Left kidney (tissue), 1 donor: ENCODE measurements at regions not wholly inside any gene's neighbourhood (a gene's known extent, or its start where the extent isn't known, plus 50 kb on each side); places are given as distances from the start of the nearest gene placed in this dataset.
"Not testable (repeated sequence)": the region's sequence is repeated elsewhere in the genome, so short reads cannot be mapped to it uniquely, and the experiment has no call there.

Experiments used
- DNase-seq: peaks from one replicate; pipeline ENCODE4 v3.0.0-alpha.2; 2013

DNA sequence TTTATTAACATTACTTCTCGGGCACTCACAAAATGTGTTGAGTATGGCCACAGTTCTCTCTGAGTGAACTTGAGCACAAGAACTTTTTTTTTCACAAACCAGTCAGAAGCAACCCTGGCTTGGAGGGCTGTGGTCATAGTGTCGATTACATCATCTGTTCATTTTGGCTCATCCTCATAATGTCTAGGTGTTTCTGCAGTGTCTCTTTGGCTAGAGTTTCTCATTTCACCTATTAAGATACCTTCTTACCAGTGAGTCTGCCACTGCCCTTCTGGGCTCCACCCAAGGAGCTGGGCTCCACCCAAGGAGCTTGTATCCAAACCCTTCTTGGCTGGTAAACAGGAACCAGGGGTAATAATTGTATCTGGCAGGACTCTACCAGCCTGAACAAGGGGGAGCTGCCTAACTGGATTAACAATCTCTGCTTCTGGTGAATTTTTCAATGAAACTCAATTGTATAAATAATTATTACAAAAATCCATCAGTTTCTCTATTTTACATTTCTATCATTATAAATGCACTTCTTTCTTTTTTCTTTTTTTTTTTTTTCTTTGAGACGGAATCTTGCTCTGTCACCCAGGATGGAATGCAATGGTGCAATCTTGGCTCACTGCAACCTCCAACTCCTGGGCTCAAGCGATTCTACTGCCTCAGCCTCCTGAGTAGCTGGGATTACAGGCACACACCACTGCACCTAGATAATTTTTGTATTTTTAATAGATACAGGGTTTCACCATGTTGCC is 667.7 kb upstream of the SLIT2 start:
- no peak for DNase-seq

GRCh38 chr4:19580095-19580494 is 671.6 kb upstream of the SLIT2 start:
- DNase-seq: no peak

DNA sequence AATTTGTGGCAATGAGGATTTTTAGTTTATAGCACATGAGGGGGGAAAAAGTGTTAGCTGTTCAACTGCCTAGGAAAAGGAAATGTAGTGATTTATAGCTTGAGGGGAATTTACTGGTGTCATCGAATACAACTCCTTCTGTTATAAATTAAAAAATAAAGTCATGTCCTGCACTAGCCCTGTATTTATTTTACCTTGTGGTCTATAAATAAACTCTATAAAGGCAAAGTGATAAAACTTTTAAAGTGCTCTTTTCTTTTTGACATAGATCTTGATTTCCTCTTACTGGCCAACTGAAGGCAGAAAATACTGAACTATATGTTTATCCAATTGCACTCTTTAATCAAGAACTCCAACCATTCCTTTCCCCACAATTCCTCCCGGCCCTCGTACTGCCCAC is 672.1 kb upstream of the SLIT2 start:
- peak; percentile 14 for DNase-seq

DNA sequence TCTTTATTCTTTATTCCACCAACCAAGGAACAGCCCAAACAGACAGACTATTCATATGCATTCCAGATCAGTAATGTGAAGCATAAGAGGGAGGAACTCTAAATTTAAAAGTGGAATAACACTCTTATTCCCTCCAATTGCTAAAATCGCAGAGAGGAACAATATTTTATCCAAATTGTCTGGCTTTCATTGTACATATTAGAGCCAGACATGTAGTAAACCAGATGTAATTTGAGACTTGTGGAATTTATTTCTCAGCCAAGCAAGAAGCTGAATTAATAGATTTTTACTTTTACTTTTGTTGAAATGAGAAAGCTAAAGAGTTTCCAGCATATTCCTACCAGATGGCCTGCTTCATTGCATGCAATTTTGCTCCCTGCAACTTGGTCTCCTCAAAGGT is 674.6 kb upstream of the SLIT2 start:
- peak; percentile 19 for DNase-seq

GRCh38 chr4:19575924-19576323 is 675.8 kb upstream of the SLIT2 start:
- DNase-seq: no peak

- no peak for DNase-seq
Observed at GRCh38 chr4:19566041-19566440, 685.7 kb upstream of the SLIT2 start.

- DNase-seq: no peak
Observed at GRCh38 chr4:19562456-19562855, 689.2 kb upstream of the SLIT2 start.

DNA sequence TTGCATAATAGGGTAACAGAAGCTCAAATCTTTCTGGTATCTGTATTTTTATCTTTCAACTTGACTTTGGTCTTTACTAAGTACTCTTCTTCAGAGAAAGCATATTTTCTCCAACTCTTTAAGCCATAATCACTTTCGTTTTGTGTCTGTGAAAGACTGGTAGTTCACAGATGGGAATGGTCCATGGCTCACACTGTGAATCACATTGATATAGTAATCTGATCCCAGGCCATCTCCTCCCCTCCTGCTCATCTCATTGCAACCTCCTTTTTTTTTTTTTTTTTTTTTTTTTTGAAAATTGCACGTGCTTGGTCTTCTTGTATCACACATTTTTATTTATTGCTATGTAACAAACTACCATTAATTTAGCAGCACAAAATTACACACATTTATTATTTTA is 694.5 kb upstream of the SLIT2 start:
- DNase-seq: no peak

GRCh38 chr4:19556276-19556675 is 695.4 kb upstream of the SLIT2 start:
- not testable (repeated sequence) for DNase-seq

DNA sequence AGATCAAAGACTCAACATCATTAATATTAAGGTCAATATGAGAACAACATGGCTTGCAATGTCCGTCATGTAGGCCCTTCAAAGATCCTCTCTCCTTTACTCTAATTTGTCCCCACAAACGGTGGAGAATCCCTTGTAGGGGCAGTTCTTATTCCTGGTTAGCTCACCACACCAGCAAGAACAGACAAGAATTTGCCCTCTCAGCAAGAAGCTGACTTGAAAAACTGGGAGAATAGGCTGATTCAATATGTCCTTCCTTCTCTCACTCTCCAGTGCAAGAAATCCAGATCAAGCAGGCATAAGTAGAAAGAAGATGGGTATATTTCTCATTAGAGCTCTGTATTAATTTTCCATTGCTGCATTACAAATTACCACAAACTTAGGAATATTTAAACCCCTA is 704.2 kb upstream of the SLIT2 start:
- DNase-seq: no peak

DNA sequence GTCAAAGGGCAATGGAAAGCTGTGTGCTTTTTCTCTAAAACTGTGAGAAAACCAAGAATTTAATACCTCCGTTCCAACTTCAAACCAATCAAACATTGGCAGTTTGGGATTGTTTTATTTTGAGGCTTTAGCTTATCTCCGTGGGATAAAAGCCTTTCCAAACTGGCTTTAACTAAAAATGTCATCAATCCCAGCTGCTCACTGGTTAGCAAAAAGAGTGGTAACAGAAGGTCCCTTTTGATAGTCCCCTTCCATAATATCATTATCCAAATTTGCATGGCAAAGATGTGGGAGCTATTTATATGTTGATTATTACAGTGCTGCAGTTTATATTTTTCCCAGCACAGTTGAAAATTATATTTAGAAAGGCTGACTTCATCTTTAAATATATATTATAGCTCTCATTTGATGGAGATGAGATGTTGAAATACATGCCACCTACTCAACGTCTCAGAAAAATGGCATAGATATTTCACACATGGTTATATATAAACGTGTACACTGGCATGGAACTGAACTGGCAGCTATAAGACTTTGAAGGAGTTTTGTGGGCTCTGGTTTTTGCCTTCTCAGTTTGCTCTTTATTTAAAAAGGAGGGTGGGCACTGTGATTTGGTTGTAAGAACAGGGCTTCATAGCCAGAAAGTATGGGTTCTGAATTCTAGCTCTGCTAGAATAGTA is 707.1 kb upstream of the SLIT2 start:
- no peak for DNase-seq

DNA sequence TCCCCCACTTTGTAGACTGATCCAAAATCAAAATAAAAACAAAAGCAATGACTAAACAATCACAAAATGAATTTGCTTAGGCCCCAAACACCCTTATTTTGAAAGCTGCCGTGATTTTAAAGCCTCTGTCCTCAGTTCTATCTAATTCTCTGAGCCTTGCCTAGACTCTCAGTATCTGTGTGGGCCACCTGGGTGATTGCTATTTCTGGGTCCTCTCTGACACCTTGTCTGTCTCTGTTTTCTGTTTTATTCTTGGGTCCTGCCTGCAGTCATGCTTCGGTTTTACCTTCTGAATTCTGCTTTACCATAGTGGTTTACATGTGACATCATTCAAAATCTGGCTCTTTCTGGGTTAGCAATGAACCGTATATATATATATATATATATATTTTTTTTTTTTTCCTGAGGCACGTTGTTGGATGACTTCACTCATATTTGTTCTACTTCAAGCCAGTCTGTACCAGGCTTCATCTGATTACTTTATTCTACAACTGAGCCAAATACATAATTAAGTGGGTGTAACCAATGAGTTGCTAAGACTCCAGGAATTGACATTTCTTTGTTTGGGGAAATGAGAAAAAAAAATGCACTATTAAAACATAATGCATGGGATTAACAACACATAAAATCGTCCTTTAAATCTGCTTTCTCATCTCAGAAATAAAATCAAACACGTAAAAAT is 710.7 kb upstream of the SLIT2 start:
- no peak for DNase-seq

DNA sequence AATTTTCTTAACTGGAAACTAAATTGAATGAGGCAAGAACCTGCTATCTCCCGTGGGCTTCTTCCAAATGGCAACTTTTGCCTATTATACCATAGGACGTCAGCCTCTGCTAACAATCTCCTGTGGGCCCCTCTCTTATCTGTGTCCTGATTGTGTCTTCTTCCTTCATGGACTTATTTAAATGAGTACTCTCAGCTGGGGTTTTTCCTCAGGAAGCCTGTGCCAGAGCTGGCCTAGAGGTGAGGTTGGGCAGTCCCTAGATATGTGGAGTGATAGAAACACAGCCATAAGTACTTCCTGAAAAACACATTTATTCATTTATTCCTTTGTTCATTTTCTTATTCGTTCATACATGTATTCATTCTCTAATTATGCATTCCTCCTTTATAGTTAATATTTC is 712.5 kb upstream of the SLIT2 start:
- no peak for DNase-seq

- DNase-seq: no peak
Observed at GRCh38 chr4:19534159-19534558, 717.5 kb upstream of the SLIT2 start.

GRCh38 chr4:19531906-19532848 is 719.5 kb upstream of the SLIT2 start:
- DNase-seq: peak; percentile 11

GRCh38 chr4:19523964-19524363 is 727.7 kb upstream of the SLIT2 start:
- DNase-seq: no peak

DNA sequence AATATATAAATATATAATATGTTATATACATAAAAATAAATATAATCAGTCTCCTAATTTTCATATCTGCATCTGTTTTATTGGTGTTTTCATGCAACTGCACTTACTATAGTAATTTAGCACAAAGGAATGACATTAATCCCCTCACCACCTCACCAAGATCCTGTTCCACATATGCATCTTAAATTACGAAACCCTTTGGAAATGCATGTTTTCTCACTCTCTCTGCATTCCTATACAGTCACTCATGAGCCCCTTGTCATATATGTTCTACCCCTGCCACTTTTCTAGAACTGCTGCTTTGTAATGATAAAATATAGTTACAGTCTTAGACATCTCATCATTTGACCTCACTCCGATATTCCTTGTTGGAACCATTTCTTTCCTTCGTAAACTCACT is 728.7 kb upstream of the SLIT2 start:
- no peak for DNase-seq

DNA sequence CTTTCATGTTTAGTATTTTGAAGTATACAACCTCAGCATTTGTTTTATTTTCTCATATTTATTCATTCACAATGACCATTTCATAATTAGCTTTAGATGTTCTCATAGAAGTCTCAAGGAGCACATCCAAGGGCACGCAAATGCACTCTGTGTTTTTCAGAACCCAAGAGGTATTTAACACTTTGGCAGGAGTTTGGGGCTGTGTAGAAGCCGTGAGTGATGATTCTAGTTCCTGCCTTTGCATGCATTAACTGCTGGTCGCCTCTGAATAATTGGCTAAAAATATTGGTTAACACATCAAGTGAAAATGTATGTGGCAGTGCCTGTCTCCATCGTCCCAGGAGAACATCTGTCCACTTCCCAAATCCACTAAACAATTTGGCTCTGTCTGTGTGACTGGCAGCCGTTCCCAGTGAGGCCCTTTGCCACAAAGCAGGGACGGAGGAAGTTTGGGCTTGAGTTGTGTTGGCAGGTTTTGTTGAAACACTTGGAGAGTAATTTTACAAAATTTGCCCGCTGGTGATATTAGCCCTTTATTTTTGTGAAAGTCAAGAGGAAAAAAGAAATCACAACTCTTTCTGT is 730.7 kb upstream of the SLIT2 start:
- DNase-seq: no peak

DNA sequence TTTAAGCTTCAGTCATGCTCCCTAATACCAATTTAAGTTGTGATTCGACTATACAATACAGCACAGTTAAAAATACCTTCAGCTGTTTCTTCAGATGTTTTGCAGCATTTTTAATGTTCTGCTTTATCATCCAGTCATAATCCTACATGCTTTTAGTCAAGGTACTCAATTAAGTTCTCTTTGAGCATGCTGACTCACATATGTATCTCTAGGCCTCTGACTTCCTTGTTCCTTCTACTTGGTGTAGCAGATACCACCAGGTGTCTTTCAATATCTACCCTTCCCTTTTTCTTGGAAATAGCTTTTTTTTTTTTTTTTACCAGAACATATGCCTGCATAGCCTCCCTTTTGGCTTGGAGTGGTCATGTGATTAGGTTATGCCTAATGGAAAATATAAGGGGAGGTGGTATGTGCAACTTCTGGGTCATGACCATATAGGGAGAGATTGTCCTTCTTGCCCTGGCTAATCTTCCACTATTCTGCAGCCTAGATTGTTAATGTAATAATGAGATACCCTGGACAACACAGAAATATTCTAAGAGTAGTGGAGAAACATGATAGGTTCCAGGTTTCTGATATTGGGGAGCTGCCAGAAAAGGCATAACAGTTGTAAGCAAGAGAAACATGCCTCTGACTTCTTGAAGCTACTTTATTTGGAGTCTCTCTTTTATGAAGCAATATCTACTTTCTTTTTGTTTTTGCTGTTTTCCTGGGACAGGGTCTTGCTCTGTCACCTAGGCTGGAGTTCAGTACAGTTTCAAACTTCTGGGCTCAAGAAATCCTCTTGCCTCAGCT is 737.2 kb upstream of the SLIT2 start:
- DNase-seq: no peak

DNA sequence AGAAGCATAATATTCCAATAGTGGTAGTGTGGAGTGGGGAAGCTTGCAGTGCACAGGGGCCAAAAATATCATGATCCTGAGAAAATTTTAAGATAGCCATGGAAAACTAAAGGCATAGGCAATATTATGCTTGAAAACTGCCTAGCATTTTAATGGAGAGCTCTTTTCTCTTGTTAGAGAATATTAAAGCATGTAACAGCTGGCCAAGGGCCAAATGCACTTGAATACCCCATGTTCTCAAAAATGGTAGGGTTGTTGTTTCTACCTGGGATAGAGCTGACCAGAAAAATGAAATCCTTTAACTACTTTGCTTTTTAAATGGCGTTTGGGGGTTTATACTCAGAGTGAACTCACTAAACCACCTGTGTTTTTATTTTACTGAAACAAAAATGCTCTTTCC is 739.6 kb upstream of the SLIT2 start:
- DNase-seq: no peak

GRCh38 chr4:19510993-19511392 is 740.7 kb upstream of the SLIT2 start:
- no peak for DNase-seq
